ENCODE measurements at regions not wholly inside any gene's neighbourhood (a gene's known extent, or its start where the extent isn't known, plus 50 kb on each side); places are given as distances from the start of the nearest gene placed in this dataset.
"Not testable (repeated sequence)": the region's sequence is repeated elsewhere in the genome, so short reads cannot be mapped to it uniquely, and the experiment has no call there.

- no peaks in the 10 kb centered on the region for H3K36me3 Mint-ChIP-seq (ENCODE audit: low read depth)
- no peak for DNase-seq
- no peaks in the 10 kb centered on the region for H3K27me3 Mint-ChIP-seq
- peaks cover 18% of the 10 kb centered on the region for H3K9me3 Mint-ChIP-seq
- H3K4me3 Mint-ChIP-seq = no peak overlapping the region
- H3K27ac Mint-ChIP-seq = no peak overlapping the region
- H3K4me1 Mint-ChIP-seq (ENCODE audit: low read depth) = no peaks in the 10 kb centered on the region
Observed at GRCh38 chr2:153588408-153588807, 109.8 kb upstream of the RPRM start.

GRCh38 chr2:153589586-153589985 lies 111.0 kb upstream of the RPRM start:
- H3K4me1 Mint-ChIP-seq (ENCODE audit: low read depth) = no peaks in the 10 kb centered on the region
- no peak overlapping the region for H3K4me3 Mint-ChIP-seq
- DNase-seq = no peak
- H3K27ac Mint-ChIP-seq = no peak overlapping the region
- no peaks in the 10 kb centered on the region for H3K27me3 Mint-ChIP-seq
- H3K36me3 Mint-ChIP-seq (ENCODE audit: low read depth) = no peaks in the 10 kb centered on the region
- H3K9me3 Mint-ChIP-seq = peaks cover 18% of the 10 kb centered on the region

- DNase-seq; H3K36me3 Mint-ChIP-seq (ENCODE audit: low read depth); H3K27ac Mint-ChIP-seq; H3K27me3 Mint-ChIP-seq; H3K4me1 Mint-ChIP-seq (ENCODE audit: low read depth); H3K4me3 Mint-ChIP-seq; H3K9me3 Mint-ChIP-seq: not testable (repeated sequence)
Observed at GRCh38 chr2:153593086-153593485, 114.5 kb upstream of the RPRM start.

- H3K9me3 Mint-ChIP-seq = peaks cover 3% of the 10 kb centered on the region
- no peak overlapping the region for H3K4me3 Mint-ChIP-seq
- H3K36me3 Mint-ChIP-seq (ENCODE audit: low read depth) = no peaks in the 10 kb centered on the region
- no peak overlapping the region for H3K27ac Mint-ChIP-seq
- H3K4me1 Mint-ChIP-seq (ENCODE audit: low read depth) = no peaks in the 10 kb centered on the region
- no peak for DNase-seq
- H3K27me3 Mint-ChIP-seq = no peaks in the 10 kb centered on the region
Observed at GRCh38 chr2:153595939-153596338, 117.4 kb upstream of the RPRM start.

GRCh38 chr2:153601812-153602211 lies 123.2 kb upstream of the RPRM start:
- no peaks in the 10 kb centered on the region for H3K27me3 Mint-ChIP-seq
- H3K4me1 Mint-ChIP-seq (ENCODE audit: low read depth) = no peaks in the 10 kb centered on the region
- no peaks in the 10 kb centered on the region for H3K36me3 Mint-ChIP-seq (ENCODE audit: low read depth)
- no peak for DNase-seq
- H3K27ac Mint-ChIP-seq = no peak overlapping the region
- H3K4me3 Mint-ChIP-seq = no peak overlapping the region
- peaks cover 3% of the 10 kb centered on the region for H3K9me3 Mint-ChIP-seq

- no peak for DNase-seq
- H3K36me3 Mint-ChIP-seq (ENCODE audit: low read depth) = no peaks in the 10 kb centered on the region
- no peaks in the 10 kb centered on the region for H3K4me1 Mint-ChIP-seq (ENCODE audit: low read depth)
- H3K9me3 Mint-ChIP-seq = peaks cover 3% of the 10 kb centered on the region
- no peak overlapping the region for H3K4me3 Mint-ChIP-seq
- no peak overlapping the region for H3K27ac Mint-ChIP-seq
- no peaks in the 10 kb centered on the region for H3K27me3 Mint-ChIP-seq
Observed at GRCh38 chr2:153604133-153604532, 125.6 kb upstream of the RPRM start.

GRCh38 chr2:153606623-153607022 lies 128.1 kb upstream of the RPRM start:
- H3K27ac Mint-ChIP-seq = no peak overlapping the region
- H3K36me3 Mint-ChIP-seq (ENCODE audit: low read depth) = no peaks in the 10 kb centered on the region
- H3K9me3 Mint-ChIP-seq = peaks cover 5% of the 10 kb centered on the region
- H3K4me3 Mint-ChIP-seq = no peak overlapping the region
- H3K4me1 Mint-ChIP-seq (ENCODE audit: low read depth) = no peaks in the 10 kb centered on the region
- no peak for DNase-seq
- H3K27me3 Mint-ChIP-seq = no peaks in the 10 kb centered on the region

GRCh38 chr2:153622285-153622684 lies 143.7 kb upstream of the RPRM start:
- H3K27me3 Mint-ChIP-seq = no peaks in the 10 kb centered on the region
- no peak overlapping the region for H3K27ac Mint-ChIP-seq
- H3K4me3 Mint-ChIP-seq = no peak overlapping the region
- no peaks in the 10 kb centered on the region for H3K4me1 Mint-ChIP-seq (ENCODE audit: low read depth)
- H3K36me3 Mint-ChIP-seq (ENCODE audit: low read depth) = no peaks in the 10 kb centered on the region
- DNase-seq = no peak
- peaks cover 22% of the 10 kb centered on the region for H3K9me3 Mint-ChIP-seq

GRCh38 chr2:153623020-153623419 lies 144.5 kb upstream of the RPRM start:
- no peaks in the 10 kb centered on the region for H3K36me3 Mint-ChIP-seq (ENCODE audit: low read depth)
- H3K4me3 Mint-ChIP-seq = no peak overlapping the region
- peaks cover 18% of the 10 kb centered on the region for H3K9me3 Mint-ChIP-seq
- DNase-seq = no peak
- no peaks in the 10 kb centered on the region for H3K4me1 Mint-ChIP-seq (ENCODE audit: low read depth)
- H3K27me3 Mint-ChIP-seq = no peaks in the 10 kb centered on the region
- H3K27ac Mint-ChIP-seq = no peak overlapping the region

- Mint-ChIP-seq H3K27me3 (no peaks in the 10 kb centered on the region), H3K36me3 (ENCODE audit: low read depth) (no peaks in the 10 kb centered on the region), H3K4me3 (no peak overlapping the region), H3K9me3 (peaks cover 6% of the 10 kb centered on the region), H3K27ac (no peak overlapping the region), H3K4me1 (ENCODE audit: low read depth) (no peaks in the 10 kb centered on the region)
- DNase-seq = no peak
Observed at GRCh38 chr2:153626676-153627075, 148.1 kb upstream of the RPRM start.

- Mint-ChIP-seq H3K27me3 (no peaks in the 10 kb centered on the region), H3K9me3 (peaks cover 9% of the 10 kb centered on the region), H3K36me3 (ENCODE audit: low read depth) (no peaks in the 10 kb centered on the region), H3K4me1 (ENCODE audit: low read depth) (no peaks in the 10 kb centered on the region), H3K4me3 (no peak overlapping the region), H3K27ac (no peak overlapping the region)
- no peak for DNase-seq
Observed at GRCh38 chr2:153635494-153635893, 156.9 kb upstream of the RPRM start.

- DNase-seq = no peak
- H3K4me3 Mint-ChIP-seq = no peak overlapping the region
- no peaks in the 10 kb centered on the region for H3K36me3 Mint-ChIP-seq (ENCODE audit: low read depth)
- H3K27ac Mint-ChIP-seq = no peak overlapping the region
- H3K27me3 Mint-ChIP-seq = no peaks in the 10 kb centered on the region
- H3K9me3 Mint-ChIP-seq = peaks cover 11% of the 10 kb centered on the region
- H3K4me1 Mint-ChIP-seq (ENCODE audit: low read depth) = no peaks in the 10 kb centered on the region
Observed at GRCh38 chr2:153641046-153641445, 162.5 kb upstream of the RPRM start.

- Mint-ChIP-seq H3K9me3 (peaks cover 5% of the 10 kb centered on the region), H3K36me3 (ENCODE audit: low read depth) (no peaks in the 10 kb centered on the region), H3K4me3 (no peak overlapping the region), H3K27ac (no peak overlapping the region), H3K27me3 (no peaks in the 10 kb centered on the region), H3K4me1 (ENCODE audit: low read depth) (no peaks in the 10 kb centered on the region)
- DNase-seq = no peak
Observed at GRCh38 chr2:153644955-153645354, 166.4 kb upstream of the RPRM start.

GRCh38 chr2:153645599-153645998 lies 167.0 kb upstream of the RPRM start:
- peaks cover 5% of the 10 kb centered on the region for H3K9me3 Mint-ChIP-seq
- no peaks in the 10 kb centered on the region for H3K36me3 Mint-ChIP-seq (ENCODE audit: low read depth)
- DNase-seq = no peak
- H3K27ac Mint-ChIP-seq = no peak overlapping the region
- H3K4me1 Mint-ChIP-seq (ENCODE audit: low read depth) = no peaks in the 10 kb centered on the region
- H3K4me3 Mint-ChIP-seq = no peak overlapping the region
- no peaks in the 10 kb centered on the region for H3K27me3 Mint-ChIP-seq

- Mint-ChIP-seq H3K4me3 (no peak overlapping the region), H3K9me3 (peaks cover 2% of the 10 kb centered on the region), H3K27ac (no peak overlapping the region), H3K27me3 (no peaks in the 10 kb centered on the region), H3K4me1 (ENCODE audit: low read depth) (no peaks in the 10 kb centered on the region), H3K36me3 (ENCODE audit: low read depth) (no peaks in the 10 kb centered on the region)
- no peak for DNase-seq
Observed at GRCh38 chr2:153657651-153658050, 179.1 kb upstream of the RPRM start.

GRCh38 chr2:153661801-153662200 lies 183.2 kb upstream of the RPRM start:
- Mint-ChIP-seq H3K4me3 (no peak overlapping the region), H3K27me3 (no peaks in the 10 kb centered on the region), H3K27ac (no peak overlapping the region), H3K4me1 (ENCODE audit: low read depth) (no peaks in the 10 kb centered on the region), H3K36me3 (ENCODE audit: low read depth) (no peaks in the 10 kb centered on the region), H3K9me3 (peaks cover 13% of the 10 kb centered on the region)
- no peak for DNase-seq
